SK-N-SH (cell line): ENCODE measurements at regions not wholly inside any gene's neighbourhood (a gene's known extent, or its start where the extent isn't known, plus 50 kb on each side); places are given as distances from the start of the nearest gene placed in this dataset.

Source experiments
- CTCF ChIA-PET: fragments of 300-600, 350-600 bp; formaldehyde crosslinking; extraction: SDS; loops from one replicate; lab custom pipeline; 2021; lab: Yijun Ruan, JAX
- POLR2A ChIA-PET: fragments of 350-600 bp; sonication (Branson Sonifier 250); formaldehyde crosslinking; extraction: SDS; loops from one replicate; lab custom pipeline; 2020; ENCODE audit warnings: antibody characterized with exemption, inconsistent platforms; lab: Yijun Ruan, JAX
- DNase-seq: peaks from one replicate; pipeline ENCODE4 v3.0.0; 2012
- H2AFZ ChIP-seq: fragments of 200-600 bp; sonication (generic); 2 replicates; pipeline ENCODE4 v1.8.1; 2016; ENCODE audit warnings: antibody characterized with exemption, mild to moderate bottlenecking, low read depth
- H3F3A ChIP-seq: fragments of 200-600 bp; sonication (generic); replicated peaks from 2 replicates; pipeline ENCODE3; 2016; ENCODE audit warnings: antibody characterized with exemption, mild to moderate bottlenecking; ENCODE audit not compliant: insufficient read depth
- H3K27ac ChIP-seq, 2 experiments: fragments of 200-500 bp in 1 of 2; fragments of 200-600 bp in 1 of 2; sonication (Bioruptor generic) in 1 of 2; sonication (generic), shearing (Covaris generic) in 1 of 2; 2 replicates each; pipeline versions ENCODE4 v1.5.1 to v1.6.1; 2014 to 2016; ENCODE audit warnings: low read depth in 2 of 2, inconsistent platforms in 1 of 2, low read length in 1 of 2, mild to moderate bottlenecking in 1 of 2, mixed read lengths in 1 of 2
- H3K27me3 ChIP-seq: fragments of 200-600 bp; sonication (generic), shearing (Covaris generic); 2 replicates; pipeline ENCODE4 v1.6.1; 2016; ENCODE audit warnings: mixed run types; ENCODE audit not compliant: insufficient read depth
- H3K36me3 ChIP-seq, 2 experiments: fragments of 200-500 bp in 1 of 2; fragments of 200-600 bp in 1 of 2; sonication (Bioruptor generic) in 1 of 2; sonication (generic) in 1 of 2; replicated peaks in 1 of 2; 2 replicates each; pipeline versions ENCODE3 to v1.5.1; 2014 to 2016; ENCODE audit warnings: low read length in 1 of 2, mild to moderate bottlenecking in 1 of 2; ENCODE audit not compliant: insufficient read depth in 2 of 2, control insufficient read depth in 1 of 2
- H3K4me1 ChIP-seq, 2 experiments: fragments of 200-500 bp in 1 of 2; fragments of 200-600 bp in 1 of 2; sonication (Bioruptor generic) in 1 of 2; sonication (generic), shearing (Covaris generic) in 1 of 2; 2 replicates each; pipeline versions ENCODE4 v1.5.1 to v1.6.1; 2014 to 2016; ENCODE audit warnings: low read depth in 1 of 2, low read length in 1 of 2, mixed run types in 1 of 2; ENCODE audit not compliant: insufficient read depth in 2 of 2, control insufficient read depth in 1 of 2
- H3K4me2 ChIP-seq: fragments of 200-600 bp; sonication (generic), shearing (Covaris generic); 2 replicates; pipeline ENCODE4 v1.6.1; 2017; ENCODE audit warnings: mixed run types
- H3K4me3 ChIP-seq, 2 experiments: fragments of 200-500 bp in 1 of 2; fragments of 200-600 bp in 1 of 2; sonication (Bioruptor generic) in 1 of 2; sonication (generic), shearing (Covaris generic) in 1 of 2; 2 replicates each; pipeline versions ENCODE4 v1.5.1 to v1.8.1; 2014 to 2016; ENCODE audit warnings: low read depth in 2 of 2, inconsistent platforms in 1 of 2, low read length in 1 of 2, mild to moderate bottlenecking in 1 of 2, mixed read lengths in 1 of 2, moderate library complexity in 1 of 2
- H3K79me2 ChIP-seq: fragments of 200-600 bp; sonication (generic); 2 replicates; pipeline ENCODE4 v1.8.1; 2017; ENCODE audit warnings: mild to moderate bottlenecking; ENCODE audit not compliant: insufficient read depth
- H3K9ac ChIP-seq: fragments of 200-600 bp; sonication (generic); 2 replicates; pipeline ENCODE4 v1.6.1; 2017; ENCODE audit warnings: mixed run types
- H3K9me2 ChIP-seq: fragments of 200-600 bp; sonication (generic); 2 replicates; pipeline ENCODE4 v1.6.1; 2017; ENCODE audit warnings: mixed run types
- H3K9me3 ChIP-seq: fragments of 200-600 bp; sonication (generic); 2 replicates; pipeline ENCODE4 v1.6.1; 2017; ENCODE audit warnings: mixed run types, mild to moderate bottlenecking, moderate library complexity
- H4K20me1 ChIP-seq: fragments of 200-600 bp; sonication (generic); 2 replicates; pipeline ENCODE4 v1.6.1; 2017; ENCODE audit warnings: mild to moderate bottlenecking, mixed run types; ENCODE audit not compliant: insufficient read depth
- EP300 ChIP-seq, 2 experiments: IDR thresholded peaks; 2 replicates each; pipeline versions ENCODE4 v1.4.0 to v1.6.1; 2012; ENCODE audit warnings: borderline replicate concordance in 1 of 2, low read depth in 1 of 2, low read length in 1 of 2
- EZH2phosphoT487 ChIP-seq: fragments of 200-600 bp; sonication (generic); IDR thresholded peaks from 2 replicates; pipeline ENCODE4 v1.6.1; 2017; ENCODE audit warnings: low read depth, mixed run types, mild to moderate bottlenecking, antibody characterized with exemption, moderate library complexity, borderline replicate concordance
- MEF2A ChIP-seq: IDR thresholded peaks from 2 replicates; pipeline ENCODE4 v1.4.0; 2012; ENCODE audit warnings: low read depth, borderline replicate concordance
- NFIC ChIP-seq: IDR thresholded peaks from 2 replicates; pipeline ENCODE4 v1.4.0; 2012; ENCODE audit warnings: borderline replicate concordance
- RAD21 ChIP-seq: IDR thresholded peaks from 2 replicates; pipeline ENCODE4 v1.6.1; 2012; ENCODE audit warnings: mild to moderate bottlenecking, low read length
- RCOR1 ChIP-seq: fragments of 150-350 bp; IDR thresholded peaks from 2 replicates; pipeline ENCODE4 v1.6.1; 2017; ENCODE audit warnings: antibody characterized with exemption, low read length
- REST ChIP-seq: IDR thresholded peaks from 2 replicates; pipeline ENCODE4 v1.6.1; 2012; ENCODE audit warnings: mild to moderate bottlenecking, low read depth, low read length, moderate library complexity
- SIN3A ChIP-seq: IDR thresholded peaks from 2 replicates; pipeline ENCODE4 v1.6.1; 2012; ENCODE audit warnings: low read depth, mild to moderate bottlenecking, low read length, moderate library complexity, borderline replicate concordance
- SMC3 ChIP-seq: IDR thresholded peaks from 2 replicates; pipeline ENCODE4 v1.6.1; 2012; ENCODE audit warnings: low read depth, low read length, improper control_type of control experiment
- TCF12 ChIP-seq: IDR thresholded peaks from 2 replicates; pipeline ENCODE4 v1.4.0; 2012
- YY1 ChIP-seq: IDR thresholded peaks from 2 replicates; pipeline ENCODE4 v1.4.0; 2012; ENCODE audit warnings: low read depth, mild to moderate bottlenecking
- WGBS: methylation state at CpG from one replicate; pipeline ENCODE4 v1.1.6; 2017; ENCODE audit warnings: low lambda C conversion rate; 5-methylcytosine and 5-hydroxymethylcytosine counted together

GRCh38 chr7:88480271-88480670 lies 173.6 kb upstream of the STEAP4 start:
- no peak overlapping the region for H2AFZ ChIP-seq
- no peak overlapping the region for H3K4me2 ChIP-seq
- H3K4me3 ChIP-seq, result no peak overlapping the region
- peaks cover 0 to 2% of the 10 kb centered on the region in 2 experiments; a peak in 1 of 4 replicates for H3K4me1 ChIP-seq
- H3K27me3 ChIP-seq, result no peaks in the 10 kb centered on the region
- POLR2A ChIA-PET, result no interaction called here
- H4K20me1 ChIP-seq, result no peaks in the 10 kb centered on the region
- CTCF ChIA-PET, result no interaction called here
- no peak overlapping the region for H3K9ac ChIP-seq
- no peaks in the 10 kb centered on the region for H3K9me2 ChIP-seq
- 28% methylated on average over 4 of the region's 4 CpGs for WGBS
- DNase-seq, result no peak
- no peaks in the 10 kb centered on the region for H3K79me2 ChIP-seq
- no peak overlapping the region for H3K27ac ChIP-seq
- TF ChIP-seq RCOR1 (no peak), NFIC (no peak), RAD21 (no peak), EZH2phosphoT487 (no peak), SIN3A (no peak), TCF12 (no peak)
- no peaks in the 10 kb centered on the region for H3K9me3 ChIP-seq
- H3F3A ChIP-seq, result no peaks in the 10 kb centered on the region
- H3K36me3 ChIP-seq, result no peaks in the 10 kb centered on the region

- Histone ChIP-seq H3K4me2 (no peak overlapping the region), H3K9me3 (no peaks in the 10 kb centered on the region), H4K20me1 (no peaks in the 10 kb centered on the region), H3K9me2 (no peaks in the 10 kb centered on the region), H3F3A (no peaks in the 10 kb centered on the region), H3K4me3 (no peak overlapping the region), H3K27ac (no peak overlapping the region), H3K9ac (no peak overlapping the region), H3K79me2 (no peaks in the 10 kb centered on the region), H2AFZ (no peak overlapping the region), H3K36me3 (no peaks in the 10 kb centered on the region), H3K4me1 (peaks cover 0 to 2% of the 10 kb centered on the region in 2 experiments; a peak in 1 of 4 replicates), H3K27me3 (no peaks in the 10 kb centered on the region)
- ChIA-PET POLR2A (no interaction called here), CTCF (no interaction called here)
- no peak for DNase-seq
- TF ChIP-seq YY1 (no peak), SMC3 (no peak), MEF2A (no peak), EZH2phosphoT487 (no peak), NFIC (no peak), EP300 (IDR thresholded peaks at IDR 0.05; ENCODE audit: borderline replicate concordance in 1 of 2, low read depth in 1 of 2, low read length in 1 of 2) (no peak), REST (no peak)
Measured at GRCh38 chr7:88477976-88478375, 171.3 kb upstream of the STEAP4 start.
